NCI-H748 treated with DMSO at 0.1 percent for 48 hours (cell line): ENCODE measurements at regions not wholly inside any gene's neighbourhood (a gene's known extent, or its start where the extent isn't known, plus 50 kb on each side); places are given as distances from the start of the nearest gene placed in this dataset.

ENCODE experiments used
- DNase-seq: peaks from one replicate; lab custom pipeline; 2025; lab: John Stamatoyannopoulos, UW

- DNase-seq: no peak
Observed at GRCh38 chrX:39805022-39805421, 292.7 kb downstream of the BCOR start.

GRCh38 chrX:39805825-39806224, 291.9 kb downstream of the BCOR start:
- no peak for DNase-seq

GRCh38 chrX:39808471-39808917, 289.3 kb downstream of the BCOR start:
- no peak for DNase-seq

GRCh38 chrX:39809331-39809730, 288.4 kb downstream of the BCOR start:
- no peak for DNase-seq

- no peak for DNase-seq
Observed at GRCh38 chrX:39810901-39811300, 286.9 kb downstream of the BCOR start.

GRCh38 chrX:39811376-39811775, 286.4 kb downstream of the BCOR start:
- no peak for DNase-seq

GRCh38 chrX:39813631-39814277, 284.0 kb downstream of the BCOR start:
- DNase-seq: no peak

- peak; percentile 5 for DNase-seq
Observed at GRCh38 chrX:39814391-39814790, 283.4 kb downstream of the BCOR start.

- DNase-seq: no peak
Observed at GRCh38 chrX:39815631-39816030, 282.1 kb downstream of the BCOR start.

- no peak for DNase-seq
Observed at GRCh38 chrX:39816871-39817731, 280.7 kb downstream of the BCOR start.

GRCh38 chrX:39817754-39818470, 279.8 kb downstream of the BCOR start:
- DNase-seq: no peak

GRCh38 chrX:39818750-39819149, 279.0 kb downstream of the BCOR start:
- DNase-seq: no peak

GRCh38 chrX:39819921-39820849, 277.6 kb downstream of the BCOR start:
- DNase-seq: no peak

GRCh38 chrX:39820938-39821708, 276.6 kb downstream of the BCOR start:
- DNase-seq: peak; percentile 40

GRCh38 chrX:39821709-39822095, 276.1 kb downstream of the BCOR start:
- no peak for DNase-seq

GRCh38 chrX:39822133-39822748, 275.5 kb downstream of the BCOR start:
- no peak for DNase-seq

- no peak for DNase-seq
Observed at GRCh38 chrX:39823424-39823823, 274.3 kb downstream of the BCOR start.

- DNase-seq: no peak
Observed at GRCh38 chrX:39823854-39824253, 273.9 kb downstream of the BCOR start.

GRCh38 chrX:39826813-39827543, 270.8 kb downstream of the BCOR start:
- DNase-seq: no peak

- DNase-seq: no peak
Observed at GRCh38 chrX:39827951-39828350, 269.8 kb downstream of the BCOR start.
